MCF 10A (cell line): ENCODE measurements at regions not wholly inside any gene's neighbourhood (a gene's known extent, or its start where the extent isn't known, plus 50 kb on each side); places are given as distances from the start of the nearest gene placed in this dataset.

Source experiments
- BruUV-seq: library from RNA; stranded (reverse); fragments of 400-500 nt; replicated peaks from 2 replicates; lab custom pipeline; 2021; lab: Mats Ljungman, UMichigan
- CTCF ChIA-PET: fragments of 300-600 bp; sonication (Branson Sonifier 250); formaldehyde crosslinking; extraction: SDS; loops from one replicate; lab custom pipeline; 2021; ENCODE audit warnings: antibody characterized with exemption, inconsistent platforms; lab: Yijun Ruan, JAX
- POLR2A ChIA-PET: fragments of 300-600, 350-650 bp; sonication (Branson Sonifier 250); formaldehyde crosslinking; extraction: SDS; loops from one replicate; lab custom pipeline; 2020; ENCODE audit warnings: antibody characterized with exemption, inconsistent platforms; lab: Yijun Ruan, JAX
- DNase-seq: peaks from one replicate; pipeline ENCODE4 v3.0.0-alpha.2; 2018; ENCODE audit not compliant: unreplicated experiment
- H3K27ac Mint-ChIP-seq: one replicate; pipeline ENCODE4 v1.8.0; 2022; ENCODE audit warnings: mild to moderate bottlenecking, low read depth, mixed read lengths; ENCODE audit not compliant: unreplicated experiment
- H3K27me3 Mint-ChIP-seq: one replicate; pipeline ENCODE4 v1.8.0; 2022; ENCODE audit warnings: mixed read lengths; ENCODE audit not compliant: insufficient read depth, unreplicated experiment
- H3K36me3 Mint-ChIP-seq: one replicate; pipeline ENCODE4 v1.8.0; 2022; ENCODE audit warnings: mild to moderate bottlenecking, moderate library complexity, mixed read lengths; ENCODE audit not compliant: insufficient read depth, unreplicated experiment
- H3K4me1 Mint-ChIP-seq: one replicate; pipeline ENCODE4 v1.8.0; 2022; ENCODE audit warnings: mixed read lengths; ENCODE audit not compliant: insufficient read depth, unreplicated experiment
- H3K4me3 Mint-ChIP-seq: one replicate; pipeline ENCODE4 v1.8.0; 2022; ENCODE audit warnings: mild to moderate bottlenecking, moderate library complexity, mixed read lengths; ENCODE audit not compliant: unreplicated experiment
- H3K9me3 Mint-ChIP-seq: one replicate; pipeline ENCODE4 v1.8.0; 2022; ENCODE audit warnings: mixed read lengths; ENCODE audit not compliant: unreplicated experiment
- intact Hi-C: fragments of 100-400 bp; cut with micrococcal nuclease; formaldehyde crosslinking; loops from 2 replicates; pipeline ENCODE4 v1.14.1; 2022
- TF ChIP-seq, protein P1 (sequence below): fragments of 200-600 bp; IDR thresholded peaks from one replicate; pipeline ENCODE4 v1.8.0; 2022; ENCODE audit warnings: antibody characterized with exemption, mild to moderate bottlenecking; ENCODE audit not compliant: unreplicated experiment

DNA sequence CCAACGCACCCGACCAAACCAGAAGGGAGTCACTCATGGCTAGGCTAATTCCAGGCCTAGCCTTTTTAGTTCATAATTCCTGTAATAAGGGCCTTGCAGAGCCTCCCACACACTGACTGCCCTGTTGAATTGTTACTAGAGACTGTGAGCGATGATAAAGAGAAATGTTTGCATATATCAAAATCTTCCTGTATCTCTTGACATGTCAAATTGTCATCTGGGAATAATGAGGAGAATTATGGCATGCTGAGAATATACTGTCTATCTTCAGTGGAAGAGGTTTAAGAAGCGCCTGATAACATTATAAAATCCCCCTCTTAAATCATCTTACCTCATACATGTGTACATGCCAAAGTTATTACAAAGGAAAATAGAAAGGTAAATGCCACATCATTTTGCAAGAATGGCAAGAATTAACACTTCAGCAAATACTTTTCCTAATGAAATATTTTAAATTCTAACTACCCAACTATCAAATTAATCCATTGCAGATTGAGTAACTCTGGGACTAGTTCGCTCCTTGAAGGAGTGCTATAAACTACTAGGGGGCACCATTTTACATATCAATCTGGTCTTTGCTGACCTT is 144.1 kb downstream of the CENPF start:
- DNase-seq, result no peak
- no peaks in the 10 kb centered on the region for H3K4me1 Mint-ChIP-seq
- H3K4me3 Mint-ChIP-seq, result no peak overlapping the region
- CTCF ChIA-PET, result interaction anchor here (1.4 kb wide), 1 partner anchor 9 kb away, joined by 5 read pairs; no protein-coding TSS in a partner anchor
- no TSS peak for BruUV-seq
- no peaks in the 10 kb centered on the region for H3K27me3 Mint-ChIP-seq
- POLR2A ChIA-PET, result interaction anchor here (0.6 to 1.1 kb wide), 3 partner anchors 25 to 929 kb away, joined by 3 read pairs; no protein-coding TSS in a partner anchor
- no peaks in the 10 kb centered on the region for H3K36me3 Mint-ChIP-seq
- H3K9me3 Mint-ChIP-seq, result no peaks in the 10 kb centered on the region
- intact Hi-C loops, result no loop called here
- TF ChIP-seq, protein P1, sequence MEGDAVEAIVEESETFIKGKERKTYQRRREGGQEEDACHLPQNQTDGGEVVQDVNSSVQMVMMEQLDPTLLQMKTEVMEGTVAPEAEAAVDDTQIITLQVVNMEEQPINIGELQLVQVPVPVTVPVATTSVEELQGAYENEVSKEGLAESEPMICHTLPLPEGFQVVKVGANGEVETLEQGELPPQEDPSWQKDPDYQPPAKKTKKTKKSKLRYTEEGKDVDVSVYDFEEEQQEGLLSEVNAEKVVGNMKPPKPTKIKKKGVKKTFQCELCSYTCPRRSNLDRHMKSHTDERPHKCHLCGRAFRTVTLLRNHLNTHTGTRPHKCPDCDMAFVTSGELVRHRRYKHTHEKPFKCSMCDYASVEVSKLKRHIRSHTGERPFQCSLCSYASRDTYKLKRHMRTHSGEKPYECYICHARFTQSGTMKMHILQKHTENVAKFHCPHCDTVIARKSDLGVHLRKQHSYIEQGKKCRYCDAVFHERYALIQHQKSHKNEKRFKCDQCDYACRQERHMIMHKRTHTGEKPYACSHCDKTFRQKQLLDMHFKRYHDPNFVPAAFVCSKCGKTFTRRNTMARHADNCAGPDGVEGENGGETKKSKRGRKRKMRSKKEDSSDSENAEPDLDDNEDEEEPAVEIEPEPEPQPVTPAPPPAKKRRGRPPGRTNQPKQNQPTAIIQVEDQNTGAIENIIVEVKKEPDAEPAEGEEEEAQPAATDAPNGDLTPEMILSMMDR, result no peak
- no peak overlapping the region for H3K27ac Mint-ChIP-seq

DNA sequence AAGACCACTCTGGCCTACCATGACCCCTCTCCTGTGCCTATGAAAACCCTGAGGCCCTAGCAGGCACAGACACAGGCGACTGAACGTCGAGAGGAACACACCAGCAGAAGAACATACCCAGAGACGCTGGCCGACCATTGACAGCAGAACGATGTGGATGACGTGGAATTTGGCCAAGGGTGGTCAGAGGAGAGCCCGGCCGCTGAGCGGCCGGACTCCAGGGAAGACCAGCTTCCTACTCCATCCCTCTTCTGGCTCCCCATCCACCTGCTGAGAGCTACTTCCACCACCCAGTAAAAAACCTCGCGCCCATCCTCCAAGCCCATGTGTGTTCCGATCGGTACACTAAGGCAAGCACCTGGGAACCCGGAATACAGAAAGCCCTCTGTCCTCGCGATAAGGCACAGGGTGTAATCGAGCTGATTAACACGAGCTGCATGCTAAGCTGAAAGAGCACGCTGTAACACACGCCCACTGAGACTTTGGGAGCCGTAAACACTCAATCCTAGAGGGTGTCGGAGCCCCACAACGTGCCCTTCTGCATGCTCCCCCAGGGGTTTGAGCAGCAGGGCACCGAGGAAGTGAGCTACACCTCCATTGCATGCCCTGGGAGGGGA is 150.3 kb downstream of the CENPF start:
- POLR2A ChIA-PET, result no interaction called here
- H3K4me3 Mint-ChIP-seq, result no peak overlapping the region
- no peaks in the 10 kb centered on the region for H3K27me3 Mint-ChIP-seq
- no TSS peak for BruUV-seq
- no peak overlapping the region for H3K27ac Mint-ChIP-seq
- H3K36me3 Mint-ChIP-seq, result no peaks in the 10 kb centered on the region
- TF ChIP-seq, protein P1, result no peak
- CTCF ChIA-PET, result interaction anchor here (0.6 to 1.0 kb wide), 5 partner anchors 12 to 68 kb away, joined by 3 read pairs; no protein-coding TSS in a partner anchor
- intact Hi-C loops, result no loop called here
- no peaks in the 10 kb centered on the region for H3K4me1 Mint-ChIP-seq
- H3K9me3 Mint-ChIP-seq, result peaks cover 12% of the 10 kb centered on the region
- no peak for DNase-seq

DNA sequence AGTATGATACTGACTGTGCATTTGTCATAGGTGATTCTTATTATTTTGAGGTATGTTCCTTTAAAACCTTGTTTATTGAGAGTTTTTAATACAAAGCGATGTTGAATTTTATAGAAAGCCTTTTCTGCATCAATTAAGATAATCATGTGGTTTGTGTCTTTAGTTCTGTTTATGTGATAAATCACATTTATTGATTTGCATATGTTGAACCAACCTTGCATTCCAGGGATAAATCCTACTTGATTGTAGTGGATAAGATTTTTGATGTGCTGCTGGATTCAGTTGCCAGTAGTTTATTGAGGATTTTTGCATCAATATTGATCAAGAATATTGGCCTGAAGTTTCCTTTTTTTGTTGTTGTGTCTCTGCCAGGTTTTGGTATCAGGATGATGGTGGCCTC is 158.0 kb downstream of the CENPF start:
- no peaks in the 10 kb centered on the region for H3K27me3 Mint-ChIP-seq
- H3K9me3 Mint-ChIP-seq, result peaks cover 53% of the 10 kb centered on the region
- DNase-seq, result no peak
- no peak overlapping the region for H3K27ac Mint-ChIP-seq
- ChIA-PET CTCF (no interaction called here), POLR2A (interaction anchor here (0.7 kb wide), 1 partner anchor 548 kb away, joined by 3 read pairs; no protein-coding TSS in a partner anchor)
- BruUV-seq, result no TSS peak
- TF ChIP-seq, protein P1, result no peak
- no peaks in the 10 kb centered on the region for H3K4me1 Mint-ChIP-seq
- H3K4me3 Mint-ChIP-seq, result no peak overlapping the region
- no peaks in the 10 kb centered on the region for H3K36me3 Mint-ChIP-seq
- intact Hi-C loops, result no loop called here

DNA sequence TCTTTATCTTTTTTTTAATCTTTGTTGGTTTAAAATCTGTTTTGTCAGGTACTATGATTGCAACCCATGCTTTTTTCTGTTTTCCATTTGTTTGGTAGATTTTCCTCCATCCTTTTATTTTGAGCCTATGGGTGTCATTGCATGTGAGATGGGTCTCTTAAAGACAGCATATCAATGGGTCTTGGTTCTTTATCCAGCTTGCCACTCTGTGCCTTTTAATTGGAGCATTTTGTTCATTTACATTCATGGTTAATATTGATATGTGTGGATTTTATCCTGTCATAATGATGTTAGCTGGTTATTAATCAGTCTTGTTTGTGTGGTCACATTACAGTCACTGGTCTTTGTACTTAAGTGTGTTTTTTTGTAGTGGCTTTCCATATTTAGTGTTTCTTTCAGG is 159.9 kb downstream of the CENPF start:
- intact Hi-C loops, result no loop called here
- Mint-ChIP-seq H3K27me3 (no peaks in the 10 kb centered on the region), H3K4me1 (no peaks in the 10 kb centered on the region), H3K27ac (no peak overlapping the region), H3K4me3 (no peak overlapping the region), H3K9me3 (peaks cover 41% of the 10 kb centered on the region), H3K36me3 (no peaks in the 10 kb centered on the region)
- BruUV-seq, result no TSS peak
- no peak for DNase-seq
- POLR2A ChIA-PET, result no interaction called here
- TF ChIP-seq, protein P1, result no peak
- CTCF ChIA-PET, result interaction anchor here (1.0 kb wide), 1 partner anchor 383 kb away, joined by 5 read pairs; no protein-coding TSS in a partner anchor
